Transverse colon (tissue), 4 donors: ENCODE measurements at regions not wholly inside any gene's neighbourhood (a gene's known extent, or its start where the extent isn't known, plus 50 kb on each side); places are given as distances from the start of the nearest gene placed in this dataset.

Experiments used
- CTCF ChIP-seq, 5 experiments: fragments of 200-600 bp in 3 of 5; fragments of 450-650 bp in 2 of 5; sonication (generic) in 3 of 5; IDR thresholded peaks; 1 replicate in 2 of 5; 2 replicates in 3 of 5; pipeline ENCODE4 v1.5.1; 2016 to 2017; ENCODE audit warnings: antibody characterized with exemption in 5 of 5, inconsistent platforms in 3 of 5, mild to moderate bottlenecking in 2 of 5, moderate library complexity in 1 of 5
- POLR2A ChIP-seq: fragments of 450-650 bp; IDR thresholded peaks from one replicate; pipeline ENCODE4 v1.6.1; 2016; ENCODE audit warnings: antibody characterized with exemption, mild to moderate bottlenecking, moderate library complexity
- POLR2AphosphoS5 ChIP-seq, 3 donors: sonication (generic); formaldehyde crosslinking; IDR thresholded peaks; one replicate each; pipeline ENCODE4 v1.6.1; 2016; ENCODE audit warnings: antibody characterized with exemption in 3 of 3

GRCh38 chrX:63012574-63012973 lies 338.6 kb downstream of the SPIN4 start:
- TF ChIP-seq CTCF (IDR thresholded peaks at IDR 0.05), result no peak
- no peak for TF ChIP-seq POLR2AphosphoS5 (IDR thresholded peaks at IDR 0.05)
- no peak for TF ChIP-seq POLR2A
